CD14-positive monocyte (primary cell): ENCODE measurements at regions not wholly inside any gene's neighbourhood (a gene's known extent, or its start where the extent isn't known, plus 50 kb on each side); places are given as distances from the start of the nearest gene placed in this dataset.

Source experiments
- DNase-seq, 3 donors: peaks; one replicate each; pipeline ENCODE4 v3.0.0-alpha.2; 2011 to 2022
- H2AFZ ChIP-seq: 2 replicates; pipeline ENCODE4 v1.6.0; 2012; ENCODE audit warnings: mild to moderate bottlenecking, low read depth, low read length, inconsistent platforms; ENCODE audit not compliant: insufficient read depth, poor library complexity, severe bottlenecking
- H3K27ac ChIP-seq, 2 donors: 1 replicate in 1 of 2; 2 replicates in 1 of 2; pipeline ENCODE4 v1.5.1; 2012 to 2013; ENCODE audit warnings: low read length in 2 of 2, control low read depth in 1 of 2, inconsistent platforms in 1 of 2, low read depth in 1 of 2, mild to moderate bottlenecking in 1 of 2
- H3K27me3 ChIP-seq, 2 donors: one replicate each; pipeline versions ENCODE4 v1.6.0 to v1.6.1; 2011 to 2013; ENCODE audit warnings: low read length in 2 of 2; ENCODE audit not compliant: control insufficient read depth in 2 of 2, insufficient read depth in 2 of 2
- H3K36me3 ChIP-seq, 2 donors: replicated peaks in 1 of 2; 1 replicate in 1 of 2; 2 replicates in 1 of 2; pipeline versions ENCODE4 v1.5.1 to v1.6.1; 2012 to 2013; ENCODE audit warnings: low read length in 2 of 2, control low read depth in 1 of 2, inconsistent platforms in 1 of 2, mild to moderate bottlenecking in 1 of 2; ENCODE audit not compliant: insufficient read depth in 2 of 2, control insufficient read depth in 1 of 2
- H3K4me1 ChIP-seq, 2 donors: 1 replicate in 1 of 2; 2 replicates in 1 of 2; pipeline versions ENCODE4 v1.5.1 to v1.6.1; 2012 to 2013; ENCODE audit warnings: low read length in 2 of 2, control low read depth in 1 of 2, inconsistent platforms in 1 of 2, mild to moderate bottlenecking in 1 of 2, moderate library complexity in 1 of 2; ENCODE audit not compliant: insufficient read depth in 2 of 2, control insufficient read depth in 1 of 2
- H3K4me2 ChIP-seq: replicated peaks from 2 replicates; pipeline ENCODE3; 2012; ENCODE audit warnings: low read length, moderate library complexity, mild to moderate bottlenecking; ENCODE audit not compliant: poor library complexity, severe bottlenecking; ENCODE audit errors: extremely low read depth
- H3K4me3 ChIP-seq, 3 experiments: fragments of 200-600 bp in 1 of 3; sonication (generic) in 1 of 3; replicated peaks in 1 of 3; 1 replicate in 2 of 3; 2 replicates in 1 of 3; pipeline ENCODE4 v1.5.1; 2011 to 2013; ENCODE audit warnings: low read length in 3 of 3, mild to moderate bottlenecking in 3 of 3, control low read depth in 2 of 3, low read depth in 2 of 3, inconsistent platforms in 1 of 3, moderate library complexity in 1 of 3
- H3K79me2 ChIP-seq: 2 replicates; pipeline ENCODE4 v1.6.0; 2012; ENCODE audit warnings: mild to moderate bottlenecking, control low read depth, inconsistent platforms, low read length, moderate library complexity; ENCODE audit not compliant: insufficient read depth
- H3K9ac ChIP-seq: 2 replicates; pipeline ENCODE4 v1.6.0; 2017; ENCODE audit warnings: low read length, mild to moderate bottlenecking; ENCODE audit not compliant: insufficient read depth, poor library complexity, severe bottlenecking
- H3K9me3 ChIP-seq, 2 donors: replicated peaks in 1 of 2; 1 replicate in 1 of 2; 2 replicates in 1 of 2; pipeline versions ENCODE4 v1.5.1 to v1.6.1; 2012 to 2013; ENCODE audit warnings: low read length in 2 of 2, control low read depth in 1 of 2; ENCODE audit not compliant: control insufficient read depth in 1 of 2, insufficient read depth in 1 of 2
- H4K20me1 ChIP-seq: 2 replicates; pipeline ENCODE4 v1.6.0; 2012; ENCODE audit warnings: mild to moderate bottlenecking, low read length, control low read depth, moderate library complexity; ENCODE audit not compliant: insufficient read depth
- H3K27ac Mint-ChIP-seq, 7 donors: one replicate each; pipeline ENCODE4 v1.8.0; 2020; ENCODE audit warnings: mild to moderate bottlenecking in 7 of 7, mixed read lengths in 7 of 7, moderate library complexity in 6 of 7, inconsistent platforms in 2 of 7
- H3K27me3 Mint-ChIP-seq, 3 donors: one replicate each; pipeline ENCODE4 v1.8.0; 2021 to 2022; ENCODE audit warnings: low read depth in 3 of 3, mild to moderate bottlenecking in 3 of 3, mixed read lengths in 3 of 3, moderate library complexity in 3 of 3, inconsistent platforms in 1 of 3
- H3K36me3 Mint-ChIP-seq, 2 donors: one replicate each; pipeline ENCODE4 v1.8.0; 2020; ENCODE audit warnings: mixed read lengths in 2 of 2, inconsistent platforms in 1 of 2, mild to moderate bottlenecking in 1 of 2
- H3K4me1 Mint-ChIP-seq: one replicate; pipeline ENCODE4 v1.8.0; 2020; ENCODE audit warnings: mild to moderate bottlenecking, mixed read lengths
- H3K4me3 Mint-ChIP-seq, 2 donors: one replicate each; pipeline ENCODE4 v1.8.0; 2020; ENCODE audit warnings: mild to moderate bottlenecking in 2 of 2, mixed read lengths in 2 of 2, moderate library complexity in 1 of 2
- H3K9me3 Mint-ChIP-seq, 7 donors: one replicate each; pipeline ENCODE4 v1.8.0; 2020 to 2022; ENCODE audit warnings: mixed read lengths in 7 of 7, mild to moderate bottlenecking in 6 of 7, moderate library complexity in 6 of 7, inconsistent platforms in 2 of 7
- CTCF ChIP-seq: fragments of 200-600 bp; IDR thresholded peaks from one replicate; pipeline ENCODE4 v1.8.0; 2022; ENCODE audit warnings: antibody characterized with exemption, mild to moderate bottlenecking
- WGBS: methylation state at CpG from one replicate; pipeline ENCODE4 v1.1.5; 2013; ENCODE audit warnings: missing lambda C conversion rate; ENCODE audit not compliant: insufficient coverage; 5-methylcytosine and 5-hydroxymethylcytosine counted together
- intact Hi-C, 2 donors: fragments of 100-400 bp; cut with micrococcal nuclease; formaldehyde crosslinking; loops; one replicate each; pipeline versions ENCODE4 v1.15.0 to v1.15.1; 2023

GRCh38 chr3:168269001-168269400 lies 173.3 kb upstream of the GOLIM4 start:
- Histone ChIP-seq H3K27ac (no peak overlapping the region), H2AFZ (no peak overlapping the region), H3K4me1 (no peaks in the 10 kb centered on the region), H3K36me3 (no peaks in the 10 kb centered on the region), H3K27me3 (no peaks in the 10 kb centered on the region), H3K79me2 (no peaks in the 10 kb centered on the region), H3K4me3 (no peak overlapping the region), H3K9ac (no peak overlapping the region), H3K9me3 (no peaks in the 10 kb centered on the region), H4K20me1 (no peaks in the 10 kb centered on the region), H3K4me2 (no peak overlapping the region)
- H3K4me3 Mint-ChIP-seq, result no peak overlapping the region
- TF ChIP-seq CTCF, result no peak
- no peak for DNase-seq
- H3K27me3 Mint-ChIP-seq, result no peaks in the 10 kb centered on the region
- intact Hi-C loops, result no loop called here
- H3K27ac Mint-ChIP-seq, result no peak overlapping the region
- no CpG with 5 or more reads among the region's 1 CpG for WGBS
- no peaks in the 10 kb centered on the region for H3K36me3 Mint-ChIP-seq
- no peaks in the 10 kb centered on the region for H3K4me1 Mint-ChIP-seq
- H3K9me3 Mint-ChIP-seq, result peaks cover 0 to 3% (median 2%) of the 10 kb centered on the region in 7 donors

GRCh38 chr3:168267179-168267578 lies 171.5 kb upstream of the GOLIM4 start:
- no peaks in the 10 kb centered on the region for H3K79me2 ChIP-seq
- no peaks in the 10 kb centered on the region for H4K20me1 ChIP-seq
- no peak overlapping the region for H3K4me2 ChIP-seq
- H3K9me3 ChIP-seq, result no peaks in the 10 kb centered on the region
- DNase-seq, result no peak
- H3K4me1 Mint-ChIP-seq, result no peaks in the 10 kb centered on the region
- H3K9ac ChIP-seq, result no peak overlapping the region
- no peak for TF ChIP-seq CTCF
- H3K4me3 ChIP-seq, result no peak overlapping the region
- WGBS, result no CpG with 5 or more reads among the region's 1 CpG
- no peaks in the 10 kb centered on the region for H3K4me1 ChIP-seq
- intact Hi-C loops, result no loop called here
- H3K9me3 Mint-ChIP-seq, result peaks cover 0 to 2% (median 0%) of the 10 kb centered on the region in 7 donors
- no peaks in the 10 kb centered on the region for H3K36me3 Mint-ChIP-seq
- H3K36me3 ChIP-seq, result no peaks in the 10 kb centered on the region
- H3K27me3 ChIP-seq, result no peaks in the 10 kb centered on the region
- no peak overlapping the region for H3K27ac Mint-ChIP-seq
- no peak overlapping the region for H3K27ac ChIP-seq
- no peak overlapping the region for H3K4me3 Mint-ChIP-seq
- no peaks in the 10 kb centered on the region for H3K27me3 Mint-ChIP-seq
- H2AFZ ChIP-seq, result no peak overlapping the region
